Activated CD8-positive, alpha-beta memory T cell treated with anti-CD3 and anti-CD28 coated beads for 48 hours (primary cell): ENCODE measurements at regions not wholly inside any gene's neighbourhood (a gene's known extent, or its start where the extent isn't known, plus 50 kb on each side); places are given as distances from the start of the nearest gene placed in this dataset.

Source experiments
- DNase-seq, 3 experiments: peaks; one replicate each; pipeline ENCODE4 v3.0.0-alpha.2; 2020; ENCODE audit warnings: low read depth in 2 of 3, low spot score in 2 of 3

DNA sequence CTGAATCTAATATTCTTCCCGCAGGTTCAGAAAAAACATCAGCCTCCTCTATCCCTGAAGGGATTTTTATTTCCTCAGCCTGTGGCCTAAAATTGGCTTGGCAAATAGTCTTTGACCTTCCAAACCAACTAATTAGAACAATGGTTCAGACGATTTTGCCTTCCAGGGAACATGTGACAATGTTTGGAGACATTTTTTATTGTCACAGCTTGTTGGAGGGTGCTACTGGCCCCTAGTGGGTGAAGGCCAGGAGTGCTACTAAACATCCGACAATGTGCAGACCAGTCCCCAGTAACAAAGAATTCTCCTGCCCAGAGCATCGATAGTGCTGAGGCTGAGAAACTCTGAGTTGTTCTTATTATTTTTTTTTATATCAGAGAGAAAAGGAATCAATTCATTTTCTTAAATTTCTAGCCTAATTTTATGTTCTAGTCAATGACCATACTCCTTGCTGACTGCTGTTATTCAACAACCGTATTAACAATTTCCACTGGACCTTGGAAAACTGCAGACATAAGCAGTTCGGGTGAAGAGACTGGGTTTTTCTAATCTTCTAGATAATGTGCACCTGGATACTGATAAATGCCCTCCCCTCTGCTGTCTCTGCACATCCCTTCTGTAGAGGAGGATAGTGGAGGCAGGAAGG is 280.7 kb downstream of the LMX1A start:
- DNase-seq, result no peak

DNA sequence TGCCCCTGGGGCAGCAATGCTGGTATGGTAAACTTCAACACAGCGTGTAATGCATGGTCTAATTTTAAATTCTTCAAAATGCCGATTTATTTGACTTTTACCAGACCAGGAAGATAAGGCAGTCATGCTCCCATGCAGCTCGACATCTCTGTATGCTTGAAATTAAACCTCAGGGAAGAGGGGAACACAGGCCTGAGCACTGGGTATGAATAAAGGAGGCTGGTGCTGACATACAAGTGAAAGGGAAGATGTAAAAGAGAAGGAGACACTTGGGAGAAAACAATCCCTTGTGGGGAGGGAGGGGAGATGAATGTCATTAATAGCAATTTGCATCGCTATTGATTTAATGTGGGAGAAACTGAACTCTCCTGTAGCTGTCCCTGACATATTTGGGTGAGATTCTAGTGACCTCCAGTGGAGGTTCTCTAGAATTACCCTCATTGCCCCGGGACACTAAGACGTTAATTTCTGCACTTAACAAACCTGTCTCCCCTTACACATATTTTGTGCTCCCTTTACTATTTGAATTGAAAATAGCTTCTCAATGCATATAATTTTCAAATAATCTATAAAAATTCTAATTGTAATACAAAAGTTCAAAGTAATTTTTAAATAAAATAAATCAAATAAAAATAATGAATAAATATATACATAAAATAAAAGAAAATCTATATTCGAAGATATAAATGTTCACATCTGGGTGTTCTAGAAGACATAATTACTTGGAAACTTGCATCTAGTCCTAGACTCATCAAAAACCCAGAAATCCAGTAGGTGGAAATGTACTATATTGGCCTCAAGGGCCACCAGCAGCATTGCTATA is 283.1 kb downstream of the LMX1A start:
- DNase-seq, result no peak

DNA sequence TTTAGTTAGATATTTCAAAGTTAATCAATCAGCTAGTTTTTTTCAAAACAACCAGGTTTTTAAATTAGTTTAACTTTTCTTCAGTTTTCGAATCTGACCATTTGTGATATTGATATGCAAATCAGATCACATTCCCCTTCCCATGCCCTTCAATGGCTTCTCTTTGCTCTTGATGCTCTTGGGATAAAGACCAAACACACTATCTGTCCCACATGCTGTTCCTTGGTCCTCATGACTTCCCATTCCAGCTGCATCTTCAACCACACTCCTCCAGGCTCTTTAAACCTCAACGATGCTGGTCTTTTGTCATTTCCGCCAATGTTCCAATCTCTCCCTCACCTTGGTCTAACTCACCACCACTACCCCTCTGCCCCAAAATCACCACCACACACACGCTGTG is 285.8 kb downstream of the LMX1A start:
- DNase-seq, result no peak

DNA sequence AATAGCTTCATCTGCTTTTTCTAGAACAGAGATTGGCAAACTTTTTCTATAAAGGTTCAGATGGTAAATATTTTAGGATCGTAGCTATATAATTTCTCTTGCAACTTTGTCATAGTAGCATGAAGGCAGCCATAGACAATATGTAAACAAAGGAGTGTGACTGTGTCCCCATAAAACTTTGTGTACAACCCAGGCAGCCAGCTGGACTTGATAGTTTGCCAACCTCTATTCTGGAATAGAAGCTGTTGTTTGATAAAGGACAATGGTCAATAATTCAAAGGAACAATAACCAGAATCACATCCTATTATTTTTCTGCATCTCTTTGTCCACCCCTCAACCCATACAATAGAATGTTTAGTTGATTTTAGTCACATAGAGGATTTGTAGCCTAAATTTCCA is 286.7 kb downstream of the LMX1A start:
- DNase-seq, result no peak

GRCh38 chr1:165068741-165069140 is 287.8 kb downstream of the LMX1A start:
- DNase-seq, result no peak

DNA sequence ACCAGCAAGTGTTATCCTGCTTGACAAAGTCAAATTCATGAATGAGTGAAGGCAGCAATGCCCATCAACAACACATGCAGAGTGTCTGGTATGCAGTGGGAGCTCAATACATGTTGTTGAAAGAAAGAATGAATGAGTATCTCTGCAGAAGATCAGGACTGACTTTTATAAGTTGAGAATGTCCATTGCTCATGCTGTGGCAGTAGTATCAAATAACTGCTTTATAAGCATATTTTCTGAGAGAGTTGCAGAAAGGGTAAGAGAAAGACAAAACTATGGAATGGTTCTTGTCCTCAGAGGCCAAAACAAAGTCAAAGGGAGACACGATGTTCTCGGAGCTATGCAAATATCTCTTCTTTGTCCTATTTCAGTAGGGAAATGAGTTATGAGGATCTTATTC is 288.7 kb downstream of the LMX1A start:
- no peak for DNase-seq

GRCh38 chr1:165063181-165063965 is 293.1 kb downstream of the LMX1A start:
- no peak for DNase-seq

- DNase-seq, result no peak
These were observed 294.2 kb downstream of the LMX1A start for GRCh38 chr1:165062346-165062745.

- DNase-seq, result no peak
These were observed 296.2 kb downstream of the LMX1A start for GRCh38 chr1:165060285-165060793.

- no peak for DNase-seq
These were observed 298.6 kb downstream of the LMX1A start for GRCh38 chr1:165057956-165058355.

GRCh38 chr1:165056914-165057313 is 299.6 kb downstream of the LMX1A start:
- DNase-seq, result no peak

DNA sequence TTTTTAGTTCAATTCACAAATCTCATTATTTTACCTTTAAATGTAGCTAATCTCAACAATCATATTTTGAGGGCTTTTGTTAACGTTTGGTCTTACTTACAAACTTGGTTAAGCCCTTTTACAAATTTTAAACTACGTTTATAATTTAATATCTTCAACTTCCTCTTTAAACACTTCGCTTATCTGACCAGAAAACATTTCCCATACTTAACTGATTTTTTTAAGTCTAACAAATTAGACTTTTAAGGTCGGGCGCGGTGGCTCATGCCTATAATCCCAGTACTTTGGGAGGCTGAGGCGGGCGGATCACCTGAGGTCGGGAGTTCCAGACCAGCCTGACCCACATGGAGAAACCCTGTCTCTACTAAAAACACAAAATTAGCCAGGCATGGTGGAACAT is 300.9 kb downstream of the LMX1A start:
- DNase-seq, result no peak

- DNase-seq, result no peak
These were observed 301.9 kb downstream of the LMX1A start for GRCh38 chr1:165054627-165055026.

GRCh38 chr1:165053351-165053750 is 303.2 kb downstream of the LMX1A start:
- DNase-seq, result no peak

DNA sequence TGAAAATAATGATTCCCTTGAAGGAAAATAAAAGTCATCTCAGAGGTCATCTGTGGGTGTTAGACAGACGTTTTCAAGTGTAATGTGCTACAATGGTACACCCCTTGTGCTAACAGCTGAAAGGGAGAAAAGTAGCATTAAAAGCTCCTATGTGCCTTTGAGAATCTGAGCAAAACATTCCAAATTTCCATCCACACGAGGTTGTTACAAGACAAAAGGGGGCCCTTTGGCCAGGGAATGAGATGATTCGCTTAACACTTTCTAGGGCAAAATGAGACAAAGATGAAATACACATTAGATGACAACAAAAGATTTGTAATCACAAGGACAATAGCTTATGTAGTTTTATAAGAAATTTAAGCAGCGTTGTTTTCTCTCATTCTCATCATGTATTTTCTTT is 303.6 kb downstream of the LMX1A start:
- DNase-seq, result no peak

DNA sequence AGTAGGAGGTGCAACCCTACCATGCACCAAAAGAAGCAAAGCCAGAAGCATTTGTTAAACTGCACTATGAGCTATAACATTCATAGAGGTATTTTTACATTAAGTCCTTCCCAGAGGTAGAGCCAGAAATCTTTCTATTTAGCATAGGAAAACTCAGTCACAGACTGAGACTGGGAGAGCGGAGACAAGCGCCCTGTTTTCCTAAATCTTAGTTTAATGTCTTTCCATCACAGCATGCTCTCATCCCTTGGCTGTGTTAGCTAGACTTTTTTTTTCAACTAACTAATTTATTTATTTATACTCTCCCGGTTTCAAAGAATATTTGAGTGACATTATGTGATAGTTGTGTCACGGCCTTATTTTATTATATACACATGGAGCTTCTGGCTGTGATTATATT is 304.1 kb downstream of the LMX1A start:
- no peak for DNase-seq

DNA sequence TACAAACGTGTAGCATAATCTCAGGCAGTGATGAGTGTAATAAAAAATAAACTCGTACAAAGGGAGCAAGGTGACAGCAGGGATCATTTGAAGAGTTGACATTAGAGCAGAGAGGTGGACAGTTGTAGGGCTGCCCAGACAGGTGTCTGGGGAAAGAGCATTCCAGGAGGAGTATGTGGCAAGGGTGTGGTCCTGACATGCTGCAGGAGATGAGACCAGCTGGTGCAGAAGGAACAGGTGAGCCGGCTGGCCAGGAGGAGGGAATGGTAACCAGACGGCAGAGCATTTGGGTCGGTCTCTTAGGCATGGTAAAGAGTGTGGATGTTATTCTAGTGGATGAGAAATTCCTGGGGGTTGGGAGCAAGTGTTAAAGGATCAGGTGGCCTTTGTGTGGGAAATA is 306.3 kb downstream of the LMX1A start:
- DNase-seq, result no peak

GRCh38 chr1:165047994-165048393 is 308.5 kb downstream of the LMX1A start:
- DNase-seq, result no peak

- DNase-seq, result no peak
These were observed 310.6 kb downstream of the LMX1A start for GRCh38 chr1:165045902-165046301.

DNA sequence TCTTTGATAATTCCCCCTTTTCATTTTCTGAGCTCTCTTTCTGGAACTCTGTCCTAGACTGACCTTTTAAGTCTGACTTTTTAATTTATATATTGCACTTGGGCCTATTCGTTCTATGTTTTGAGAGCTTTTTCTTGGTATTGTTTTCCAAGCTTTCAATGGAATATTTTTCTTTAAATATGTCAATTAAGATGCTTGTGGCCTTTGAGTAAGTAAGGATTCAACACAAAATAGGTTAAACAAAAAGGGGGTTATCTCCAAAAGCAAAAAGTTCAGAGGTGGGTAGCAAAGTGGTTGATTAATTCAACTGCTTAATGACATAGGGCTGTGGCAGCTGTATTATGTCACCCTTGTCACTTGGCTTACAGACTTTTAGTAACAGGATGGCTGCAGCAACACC is 315.9 kb downstream of the LMX1A start:
- no peak for DNase-seq

- no peak for DNase-seq
These were observed 316.5 kb downstream of the LMX1A start for GRCh38 chr1:165039996-165040395.

DNA sequence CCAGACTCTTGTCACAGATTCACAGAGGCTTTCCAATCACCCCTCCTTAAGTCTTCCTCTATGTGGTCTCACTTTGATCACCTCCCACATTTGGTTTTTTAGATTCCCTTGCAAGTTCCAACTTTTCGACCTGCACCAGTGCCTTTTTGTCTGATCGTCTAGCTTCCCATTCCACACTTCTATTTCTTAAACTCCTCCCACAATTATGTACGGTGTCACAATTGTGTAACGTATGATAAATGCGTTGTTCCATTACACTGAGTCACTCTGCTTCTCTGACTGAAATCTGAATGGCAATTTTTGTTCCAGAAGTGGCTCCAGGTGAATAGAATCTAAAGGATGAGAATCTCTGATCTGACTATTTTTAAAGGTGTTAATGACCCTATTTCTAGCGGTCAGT is 320.1 kb downstream of the LMX1A start:
- no peak for DNase-seq
